Thyroid gland (tissue), 4 donors: ENCODE measurements at regions not wholly inside any gene's neighbourhood (a gene's known extent, or its start where the extent isn't known, plus 50 kb on each side); places are given as distances from the start of the nearest gene placed in this dataset.
"Not testable (repeated sequence)": the region's sequence is repeated elsewhere in the genome, so short reads cannot be mapped to it uniquely, and the experiment has no call there.

Experiments
- POLR2A ChIP-seq, 2 donors: fragments of 450-650 bp; IDR thresholded peaks; one replicate each; pipeline ENCODE4 v1.6.1; 2017; ENCODE audit warnings: antibody characterized with exemption in 2 of 2, mild to moderate bottlenecking in 2 of 2, moderate library complexity in 1 of 2
- TF ChIP-seq, protein P1 (sequence below), 6 experiments: fragments of 200-600 bp in 3 of 6; fragments of 450-650 bp in 3 of 6; sonication (generic) in 3 of 6; IDR thresholded peaks; one replicate each; pipeline ENCODE4 v1.5.1; 2016 to 2019; ENCODE audit warnings: antibody characterized with exemption in 6 of 6, mild to moderate bottlenecking in 2 of 6, inconsistent platforms in 1 of 6, moderate library complexity in 1 of 6

DNA sequence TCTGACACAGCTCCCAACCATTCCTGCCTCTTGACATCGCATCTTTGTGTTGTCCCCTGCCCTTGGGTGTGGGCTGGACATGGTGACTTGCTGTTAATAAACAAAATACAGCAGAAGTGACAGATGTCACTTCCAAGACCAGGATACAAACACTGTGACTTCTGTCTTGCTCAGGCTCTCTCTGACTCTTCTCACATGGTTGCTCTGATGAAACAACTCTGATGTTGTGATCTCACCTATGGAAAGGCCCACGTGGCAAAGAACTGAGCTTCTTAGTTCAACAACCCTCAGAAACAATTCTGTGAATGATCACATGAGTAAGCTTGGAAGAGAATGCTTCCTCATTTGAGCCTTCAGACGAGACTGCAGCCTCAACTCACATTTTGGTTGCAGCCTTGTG is 94.9 kb downstream of the ARHGAP11B start:
- TF ChIP-seq, protein P1, sequence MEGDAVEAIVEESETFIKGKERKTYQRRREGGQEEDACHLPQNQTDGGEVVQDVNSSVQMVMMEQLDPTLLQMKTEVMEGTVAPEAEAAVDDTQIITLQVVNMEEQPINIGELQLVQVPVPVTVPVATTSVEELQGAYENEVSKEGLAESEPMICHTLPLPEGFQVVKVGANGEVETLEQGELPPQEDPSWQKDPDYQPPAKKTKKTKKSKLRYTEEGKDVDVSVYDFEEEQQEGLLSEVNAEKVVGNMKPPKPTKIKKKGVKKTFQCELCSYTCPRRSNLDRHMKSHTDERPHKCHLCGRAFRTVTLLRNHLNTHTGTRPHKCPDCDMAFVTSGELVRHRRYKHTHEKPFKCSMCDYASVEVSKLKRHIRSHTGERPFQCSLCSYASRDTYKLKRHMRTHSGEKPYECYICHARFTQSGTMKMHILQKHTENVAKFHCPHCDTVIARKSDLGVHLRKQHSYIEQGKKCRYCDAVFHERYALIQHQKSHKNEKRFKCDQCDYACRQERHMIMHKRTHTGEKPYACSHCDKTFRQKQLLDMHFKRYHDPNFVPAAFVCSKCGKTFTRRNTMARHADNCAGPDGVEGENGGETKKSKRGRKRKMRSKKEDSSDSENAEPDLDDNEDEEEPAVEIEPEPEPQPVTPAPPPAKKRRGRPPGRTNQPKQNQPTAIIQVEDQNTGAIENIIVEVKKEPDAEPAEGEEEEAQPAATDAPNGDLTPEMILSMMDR (IDR thresholded peaks at IDR 0.05) = not testable (repeated sequence)
- not testable (repeated sequence) for TF ChIP-seq POLR2A (IDR thresholded peaks at IDR 0.05)
